GM21515 (cell line): ENCODE measurements at regions not wholly inside any gene's neighbourhood (a gene's known extent, or its start where the extent isn't known, plus 50 kb on each side); places are given as distances from the start of the nearest gene placed in this dataset.
A peak's percentile ranks its signal among the peaks of the same experiment; 100 is the strongest.

ENCODE experiments used
- ATAC-seq: cut with Tn5 transposase; IDR thresholded peaks from one replicate; pipeline ENCODE4 v1.9.1; 2021; ENCODE audit not compliant: unreplicated experiment

DNA sequence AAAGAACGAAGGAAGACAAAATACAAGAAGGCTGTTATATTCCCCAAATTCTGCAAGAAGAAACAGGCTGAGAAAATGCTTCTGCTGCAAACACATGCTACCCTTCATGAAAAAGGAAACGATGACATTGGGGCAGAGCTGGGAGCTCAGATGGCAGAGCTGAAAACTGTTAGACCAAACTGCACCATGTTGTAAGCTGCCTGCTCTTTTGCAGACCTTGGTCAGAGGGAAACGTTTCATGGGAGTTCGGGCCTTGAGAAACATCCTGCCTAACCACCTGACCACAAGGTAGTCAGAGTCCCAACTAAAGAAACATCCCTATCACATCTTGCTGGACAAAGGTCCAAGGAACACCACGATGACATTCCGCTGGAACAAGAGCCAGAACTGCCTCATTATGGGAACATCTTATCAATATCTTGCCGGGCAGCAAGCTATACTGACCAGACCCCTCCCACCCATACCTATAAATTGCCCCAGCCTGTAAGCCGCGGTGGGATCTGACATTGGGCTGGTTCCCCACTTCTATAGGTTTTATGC lies 110.7 kb upstream of the CTSC start:
- no peak for ATAC-seq

DNA sequence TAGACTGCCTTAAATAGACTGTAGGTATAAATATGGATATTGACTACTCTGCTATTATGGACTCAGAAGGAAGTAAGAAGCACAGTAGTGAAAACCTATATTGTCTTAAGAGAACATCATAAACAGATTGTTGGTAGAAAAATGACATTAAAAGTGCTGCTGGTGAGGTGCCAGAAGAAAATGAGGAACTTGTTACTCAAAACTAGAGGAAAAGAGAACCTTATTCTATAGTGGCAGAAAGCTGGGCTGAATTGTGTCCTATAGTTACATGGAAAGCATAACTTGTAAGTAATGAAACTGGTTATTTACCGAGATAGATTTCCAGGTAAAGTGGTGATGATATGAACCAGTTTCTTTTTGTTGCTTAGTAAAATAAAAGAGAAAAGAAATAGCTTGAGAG lies 109.7 kb upstream of the CTSC start:
- no peak for ATAC-seq

DNA sequence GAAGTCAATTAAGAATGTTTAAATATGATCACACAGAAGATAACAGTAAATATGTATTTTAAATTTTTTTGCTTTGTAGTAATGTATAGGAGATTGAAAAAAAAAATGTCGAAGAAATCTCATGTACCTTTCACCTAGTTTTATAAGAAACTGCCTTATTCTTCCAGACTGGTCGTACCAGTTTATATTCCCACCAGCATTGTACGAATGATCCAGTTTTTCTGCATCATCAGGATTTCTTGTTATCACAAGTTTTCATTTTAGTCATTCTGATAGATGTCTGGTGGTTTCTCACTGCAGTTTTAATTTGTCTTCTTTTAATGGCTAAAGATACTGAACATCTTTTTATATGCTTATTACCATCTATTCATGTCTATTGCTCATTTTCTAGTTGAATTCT lies 101.8 kb upstream of the CTSC start:
- ATAC-seq = no peak

DNA sequence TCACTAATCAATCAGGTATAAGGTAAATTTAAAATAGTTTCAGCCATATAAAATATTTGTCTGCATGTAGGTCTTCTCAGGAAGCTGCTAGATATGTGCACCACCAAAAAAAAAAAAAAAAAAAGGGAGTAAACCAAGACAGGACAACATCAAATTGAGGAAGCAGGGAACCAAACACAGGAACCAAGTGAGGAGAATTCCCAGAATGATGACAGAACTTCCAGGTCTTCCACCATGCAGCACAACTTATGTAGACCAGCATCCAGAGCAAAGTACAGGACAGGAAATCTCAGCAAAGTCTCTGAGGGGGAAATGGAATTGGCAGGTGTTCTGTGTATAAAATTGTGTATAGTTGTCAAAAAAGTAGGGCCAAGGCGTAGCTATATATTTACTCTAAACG lies 101.2 kb upstream of the CTSC start:
- ATAC-seq = no peak

GRCh38 chr11:88435415-88435814 lies 97.9 kb upstream of the CTSC start:
- peak; percentile 98 for ATAC-seq

DNA sequence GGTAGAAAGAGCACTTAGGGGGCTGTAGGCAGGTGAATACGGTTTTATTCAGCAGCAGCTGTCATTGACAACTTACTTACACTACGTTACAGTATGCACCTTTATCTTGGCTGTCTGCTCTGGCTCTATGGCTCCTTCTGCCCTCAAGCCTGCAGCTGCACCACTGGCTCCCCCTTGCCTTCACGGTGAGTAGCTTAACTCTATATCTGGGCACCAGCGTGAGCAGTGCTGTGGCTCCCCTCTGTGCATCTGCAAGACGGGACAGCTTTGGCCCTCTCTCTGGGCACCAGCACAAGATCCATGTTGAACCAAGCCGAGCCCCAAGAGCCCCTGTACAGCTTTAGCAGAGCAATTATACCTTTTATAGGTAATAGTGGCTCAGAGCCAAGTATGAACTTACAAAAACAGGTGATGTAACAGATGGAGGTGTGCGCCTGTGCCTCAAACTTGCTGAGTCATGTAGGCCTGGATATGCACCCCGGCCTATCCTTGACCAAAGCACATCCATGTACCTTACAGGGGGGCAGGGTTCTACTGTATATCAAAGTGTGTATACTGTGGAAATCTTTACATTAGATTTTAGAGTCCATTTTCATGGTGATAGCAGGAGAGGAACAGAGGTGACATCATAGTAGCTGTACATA lies 96.9 kb upstream of the CTSC start:
- ATAC-seq = no peak

DNA sequence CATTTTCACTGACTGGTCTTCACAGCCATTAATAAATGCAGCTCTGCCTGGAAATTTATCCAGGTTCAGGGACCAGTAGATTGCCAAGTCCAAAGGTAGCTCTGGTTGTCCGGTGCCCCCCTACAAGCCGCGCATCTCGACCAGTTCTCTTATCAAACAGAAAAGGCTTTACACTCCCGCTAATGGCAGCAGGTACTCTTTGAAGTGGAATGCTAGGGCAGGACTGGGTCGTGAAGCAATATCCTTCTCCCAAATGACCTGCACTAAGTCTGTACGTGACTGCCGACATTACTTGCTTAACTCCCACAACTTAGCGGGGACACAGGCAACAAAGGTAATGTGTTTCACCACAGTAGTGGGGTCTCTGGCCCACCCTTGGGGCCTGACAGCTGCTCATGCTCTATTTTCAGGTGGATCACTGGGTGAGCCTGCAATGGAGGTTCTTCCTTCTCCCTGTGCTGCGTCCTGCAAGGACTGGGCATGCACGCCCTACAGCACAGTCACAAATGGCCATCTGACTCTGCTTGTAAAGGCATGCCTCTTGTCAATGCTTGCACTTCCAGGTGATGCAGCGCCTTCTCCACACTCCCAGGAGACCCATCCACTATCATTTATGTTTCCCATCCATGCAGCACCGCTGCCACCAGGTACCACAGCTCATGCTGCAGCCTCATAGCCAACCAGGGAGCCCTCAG lies 96.1 kb upstream of the CTSC start:
- no peak for ATAC-seq

- no peak for ATAC-seq
Observed at GRCh38 chr11:88431675-88432341, 94.3 kb upstream of the CTSC start.

GRCh38 chr11:88428959-88429358 lies 91.4 kb upstream of the CTSC start:
- no peak for ATAC-seq

DNA sequence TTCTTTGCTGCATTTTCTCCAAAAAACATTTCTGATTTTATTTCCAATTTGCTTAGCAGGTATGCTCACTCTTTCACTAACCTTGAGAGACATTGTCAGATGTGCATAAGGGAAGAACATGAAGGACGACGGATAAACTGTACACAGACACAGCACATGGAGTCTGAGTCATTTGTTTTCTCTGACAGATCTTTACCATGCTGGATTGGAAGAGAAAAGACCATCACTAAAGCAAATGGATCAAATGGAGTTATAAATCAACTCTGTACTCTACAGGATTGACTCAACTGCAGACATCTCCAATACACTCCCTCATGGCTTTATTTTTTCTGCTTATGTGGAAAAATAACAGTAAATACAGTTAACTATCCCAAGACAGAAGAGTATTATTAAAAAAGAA lies 90.2 kb upstream of the CTSC start:
- ATAC-seq = no peak

- no peak for ATAC-seq
Observed at GRCh38 chr11:88424881-88425280, 87.3 kb upstream of the CTSC start.

GRCh38 chr11:88421530-88421929 lies 84.0 kb upstream of the CTSC start:
- peak; percentile 67 for ATAC-seq

DNA sequence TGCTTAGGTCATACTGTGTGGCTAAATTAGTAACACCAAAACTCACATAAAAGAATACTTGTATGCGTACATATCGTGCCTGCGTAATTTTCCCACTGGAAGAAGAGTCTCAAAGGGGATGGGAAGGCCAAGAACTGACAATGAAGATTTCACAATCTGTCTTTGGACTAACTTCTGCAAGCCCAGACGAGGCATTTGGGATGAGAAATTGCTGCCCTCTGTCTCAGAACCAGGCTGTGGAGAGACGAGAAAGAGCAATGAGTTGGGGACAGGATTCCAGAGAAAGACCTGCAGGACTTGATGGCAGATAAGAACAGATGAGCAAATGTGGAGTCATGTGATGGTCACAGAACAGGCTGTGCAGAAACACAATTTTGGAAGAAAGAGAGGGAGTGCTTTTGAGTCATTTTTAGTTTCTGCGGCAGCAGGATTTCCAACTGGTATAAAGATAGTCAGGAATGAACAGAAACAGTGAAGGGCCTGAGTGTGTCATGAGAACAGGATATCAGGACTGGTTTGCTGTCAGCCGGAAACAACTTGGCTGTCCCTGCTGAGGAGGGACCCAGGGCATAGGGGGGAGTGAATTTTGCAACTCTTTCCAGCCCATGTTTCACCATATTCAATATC lies 82.7 kb upstream of the CTSC start:
- ATAC-seq = no peak

DNA sequence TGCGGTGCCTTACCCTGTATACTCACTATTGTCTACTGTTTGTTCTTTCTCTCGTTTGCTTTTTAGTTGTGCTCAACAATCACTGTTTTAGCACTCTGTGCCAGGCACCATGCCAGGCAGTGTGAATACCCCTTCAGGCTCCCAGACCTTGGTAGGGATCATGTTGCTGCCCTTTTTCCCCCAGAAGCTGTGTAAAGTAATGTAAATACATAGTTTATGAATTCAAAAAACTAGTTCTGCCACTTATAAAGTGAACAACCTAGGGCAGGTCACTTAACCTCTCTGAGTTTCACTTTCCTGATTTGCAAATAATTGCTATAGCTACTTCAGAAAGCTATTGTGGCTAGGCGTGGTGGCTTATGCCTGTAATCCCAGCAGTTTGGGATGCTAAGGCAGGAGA lies 81.0 kb upstream of the CTSC start:
- ATAC-seq = no peak

- no peak for ATAC-seq
Observed at GRCh38 chr11:88415495-88415894, 78.0 kb upstream of the CTSC start.

- ATAC-seq = no peak
Observed at GRCh38 chr11:88414981-88415413, 77.5 kb upstream of the CTSC start.

- ATAC-seq = peak; percentile 54
Observed at GRCh38 chr11:88414385-88414861, 76.9 kb upstream of the CTSC start.

DNA sequence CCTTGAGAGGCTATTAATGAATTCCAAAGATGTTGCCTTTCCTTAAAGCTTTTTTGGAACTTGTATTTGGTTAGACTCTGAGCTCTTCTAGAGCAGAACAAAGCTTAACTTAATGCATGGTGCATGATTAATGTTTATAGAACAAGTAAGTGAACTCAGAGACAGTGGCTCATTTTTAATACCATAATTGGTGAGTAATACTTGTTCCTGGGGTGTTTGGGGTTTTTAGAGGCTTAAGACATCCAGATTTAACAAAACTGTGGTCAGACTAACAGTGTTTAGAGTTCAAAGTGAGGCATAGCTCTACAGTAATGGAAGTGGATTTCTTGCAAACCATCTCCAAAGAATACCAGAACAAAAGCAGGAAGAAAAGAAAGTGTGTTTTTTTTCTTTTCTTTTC lies 73.7 kb upstream of the CTSC start:
- ATAC-seq = no peak

DNA sequence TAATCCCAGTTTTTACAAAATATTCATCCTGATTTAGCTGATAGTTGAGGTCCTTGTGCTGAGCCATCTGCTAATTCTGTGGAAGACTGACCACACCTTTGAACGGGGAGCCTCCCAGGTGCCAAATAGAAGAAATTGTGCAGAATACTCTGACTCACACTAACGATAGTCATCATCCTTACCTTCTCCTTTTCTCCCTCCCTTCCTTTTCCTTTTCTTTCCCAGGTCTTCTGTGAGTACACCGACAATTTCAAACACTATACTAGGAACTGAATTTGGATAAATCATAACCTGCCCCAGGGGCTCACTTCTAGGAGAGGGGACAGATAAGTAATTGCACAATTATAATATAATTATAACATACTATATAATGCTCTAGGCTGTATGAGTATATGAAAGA lies 73.1 kb upstream of the CTSC start:
- no peak for ATAC-seq

DNA sequence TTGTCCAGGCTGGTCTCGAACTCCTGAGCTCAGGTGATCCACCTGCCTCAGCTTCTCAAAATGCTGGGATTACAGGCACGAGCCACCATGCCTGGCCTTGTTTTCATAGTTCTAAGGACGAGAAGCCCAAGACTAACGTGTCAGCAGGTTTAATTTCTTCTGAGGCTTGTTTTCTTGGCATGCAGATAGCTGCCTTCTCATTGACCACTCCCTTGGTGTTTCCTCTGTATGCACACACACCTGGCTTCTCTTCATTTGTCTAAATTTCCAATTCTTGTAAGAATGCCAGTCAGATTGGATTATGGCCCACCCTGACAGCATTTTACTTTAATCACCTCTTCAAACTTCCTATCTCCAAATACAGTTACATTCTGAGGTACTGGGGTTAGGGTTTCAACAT lies 72.5 kb upstream of the CTSC start:
- no peak for ATAC-seq

DNA sequence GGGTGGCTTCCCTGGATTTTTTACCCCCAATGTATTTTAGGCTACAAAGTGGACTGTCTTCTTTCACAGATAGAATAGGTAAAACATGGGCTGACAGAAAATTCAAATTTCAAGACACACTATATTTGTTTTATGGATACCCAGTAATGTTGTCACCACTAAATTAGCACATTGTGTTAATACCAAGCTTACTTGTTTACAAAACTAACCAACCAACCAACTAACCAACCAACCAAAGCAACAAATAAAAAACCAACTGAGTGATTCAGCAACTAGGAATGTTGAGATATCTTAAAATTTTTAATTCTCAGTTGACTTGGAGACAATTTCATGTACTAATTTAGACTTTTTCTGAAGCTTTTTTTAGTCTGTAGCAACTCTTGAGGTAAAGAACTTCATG lies 69.3 kb upstream of the CTSC start:
- no peak for ATAC-seq

DNA sequence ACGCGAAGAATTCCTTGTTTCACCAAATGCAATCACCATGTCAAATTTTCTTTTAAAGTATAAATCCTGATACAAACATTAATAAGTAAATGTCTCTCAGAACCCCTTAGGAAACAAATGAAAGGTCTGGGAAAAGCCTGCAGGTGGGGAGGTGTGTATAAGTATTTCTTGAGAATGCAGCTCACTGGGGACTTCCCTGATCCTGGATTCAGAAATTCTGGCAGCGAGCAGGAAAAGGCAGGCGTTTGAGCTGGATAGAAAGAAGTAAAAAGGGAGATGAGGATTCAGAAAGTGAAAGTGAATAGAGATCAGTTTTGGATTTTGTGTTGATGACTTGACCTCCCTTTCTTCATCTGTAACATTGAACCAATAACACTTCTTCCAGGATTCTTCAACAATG lies 68.3 kb upstream of the CTSC start:
- no peak for ATAC-seq
